ENCODE measurements at regions not wholly inside any gene's neighbourhood (a gene's known extent, or its start where the extent isn't known, plus 50 kb on each side); places are given as distances from the start of the nearest gene placed in this dataset.

- no peak for DNase-seq
Observed at GRCh38 chr20:59438201-59438600, 137.8 kb downstream of the EDN3 start.

- DNase-seq: no peak
Observed at GRCh38 chr20:59439243-59439642, 138.8 kb downstream of the EDN3 start.

- DNase-seq: no peak
Observed at GRCh38 chr20:59441306-59441705, 140.9 kb downstream of the EDN3 start.

GRCh38 chr20:59441860-59442810 is 141.7 kb downstream of the EDN3 start:
- no peak for DNase-seq

GRCh38 chr20:59443550-59443949 is 143.1 kb downstream of the EDN3 start:
- DNase-seq: no peak

GRCh38 chr20:59446376-59446775 is 146.0 kb downstream of the EDN3 start:
- DNase-seq: no peak

GRCh38 chr20:59448196-59448595 is 147.8 kb downstream of the EDN3 start:
- DNase-seq: no peak

GRCh38 chr20:59448851-59449444 is 148.5 kb downstream of the EDN3 start:
- DNase-seq: no peak

GRCh38 chr20:59451066-59451630 is 150.7 kb downstream of the EDN3 start:
- no peak for DNase-seq

GRCh38 chr20:59451641-59452040 is 151.2 kb downstream of the EDN3 start:
- no peak for DNase-seq

GRCh38 chr20:59452856-59453255 is 151.5 kb upstream of the PHACTR3 start:
- DNase-seq: no peak

- DNase-seq: no peak
Observed at GRCh38 chr20:59453759-59454560, 150.4 kb upstream of the PHACTR3 start.

GRCh38 chr20:59455402-59456341 is 148.7 kb upstream of the PHACTR3 start:
- no peak for DNase-seq

GRCh38 chr20:59456342-59457279 is 147.7 kb upstream of the PHACTR3 start:
- no peak for DNase-seq

- DNase-seq: no peak
Observed at GRCh38 chr20:59458645-59459044, 145.7 kb upstream of the PHACTR3 start.

- no peak for DNase-seq
Observed at GRCh38 chr20:59459586-59459985, 144.8 kb upstream of the PHACTR3 start.

- no peak for DNase-seq
Observed at GRCh38 chr20:59460352-59460751, 144.0 kb upstream of the PHACTR3 start.

GRCh38 chr20:59461526-59461925 is 142.8 kb upstream of the PHACTR3 start:
- no peak for DNase-seq

- no peak for DNase-seq
Observed at GRCh38 chr20:59462249-59462648, 142.1 kb upstream of the PHACTR3 start.

GRCh38 chr20:59463541-59463940 is 140.8 kb upstream of the PHACTR3 start:
- no peak for DNase-seq
